ENCODE measurements at regions not wholly inside any gene's neighbourhood (a gene's known extent, or its start where the extent isn't known, plus 50 kb on each side); places are given as distances from the start of the nearest gene placed in this dataset.

- no peak for TF ChIP-seq POLR2A (IDR thresholded peaks at IDR 0.05; ENCODE audit: low read length)
- no peak for TF ChIP-seq GATA1 (IDR thresholded peaks at IDR 0.05; ENCODE audit: low read depth, low read length)
Measured at GRCh38 chr11:104819107-104819506, 79.2 kb downstream of the CASP12 start.
